Neural progenitor cell (in vitro differentiated cells): ENCODE measurements at regions not wholly inside any gene's neighbourhood (a gene's known extent, or its start where the extent isn't known, plus 50 kb on each side); places are given as distances from the start of the nearest gene placed in this dataset.

ENCODE experiments used
- DNase-seq: peaks from one replicate; pipeline ENCODE4 v3.0.0-alpha.2; 2016; ENCODE audit warnings: low spot score
- H2AFZ ChIP-seq: fragments of 200-600 bp; sonication (generic); replicated peaks from 2 replicates; pipeline ENCODE4 v1.6.1; 2016; ENCODE audit warnings: antibody characterized with exemption
- H3F3A ChIP-seq: fragments of 200-600 bp; sonication (generic); 2 replicates; pipeline ENCODE4 v1.6.1; 2016; ENCODE audit warnings: antibody characterized with exemption, low read depth
- H3K27ac ChIP-seq: fragments of 200-600 bp; sonication (generic); 2 replicates; pipeline ENCODE4 v1.5.1; 2016; ENCODE audit warnings: mild to moderate bottlenecking
- H3K27me3 ChIP-seq: fragments of 200-600 bp; sonication (generic); 2 replicates; pipeline ENCODE4 v1.6.1; 2016; ENCODE audit warnings: mild to moderate bottlenecking, moderate library complexity
- H3K36me3 ChIP-seq: fragments of 200-600 bp; sonication (generic); 2 replicates; pipeline ENCODE4 v1.5.1; 2016
- H3K4me1 ChIP-seq: fragments of 200-600 bp; sonication (generic); 2 replicates; pipeline ENCODE4 v1.6.1; 2016; ENCODE audit warnings: mixed run types
- H3K4me2 ChIP-seq: fragments of 200-600 bp; sonication (generic); 2 replicates; pipeline ENCODE4 v1.6.1; 2016
- H3K4me3 ChIP-seq: fragments of 200-600 bp; sonication (generic); 2 replicates; pipeline ENCODE4 v1.5.1; 2016
- H3K79me2 ChIP-seq: fragments of 200-600 bp; sonication (generic); 2 replicates; pipeline ENCODE4 v1.6.1; 2016; ENCODE audit warnings: low read depth
- H3K9ac ChIP-seq: fragments of 200-600 bp; sonication (generic); 2 replicates; pipeline ENCODE4 v1.6.1; 2016
- H3K9me3 ChIP-seq: fragments of 200-600 bp; sonication (generic); 2 replicates; pipeline ENCODE4 v1.5.1; 2016; ENCODE audit warnings: low read depth
- H4K20me1 ChIP-seq: fragments of 200-600 bp; sonication (generic); 2 replicates; pipeline ENCODE4 v1.6.1; 2016; ENCODE audit warnings: low read depth
- H3K27ac Mint-ChIP-seq: 3 replicates; pipeline ENCODE4 v1.8.0; 2021; ENCODE audit warnings: mixed read lengths
- H3K27me3 Mint-ChIP-seq: 2 replicates; pipeline ENCODE4 v1.8.0; 2022; ENCODE audit warnings: low read depth, mild to moderate bottlenecking, inconsistent platforms, moderate library complexity, mixed read lengths; ENCODE audit not compliant: insufficient read depth
- H3K36me3 Mint-ChIP-seq: 3 replicates; pipeline ENCODE4 v1.8.0; 2021; ENCODE audit warnings: mixed read lengths
- H3K4me1 Mint-ChIP-seq: 3 replicates; pipeline ENCODE4 v1.8.0; 2021; ENCODE audit warnings: mixed read lengths
- H3K4me3 Mint-ChIP-seq: 3 replicates; pipeline ENCODE4 v1.8.0; 2021; ENCODE audit warnings: mild to moderate bottlenecking, moderate library complexity, mixed read lengths
- H3K9me3 Mint-ChIP-seq: 3 replicates; pipeline ENCODE4 v1.8.0; 2020; ENCODE audit warnings: mixed read lengths
- EZH2 ChIP-seq: fragments of 200-600 bp; sonication (generic); IDR thresholded peaks from 2 replicates; pipeline ENCODE4 v1.6.1; 2017; ENCODE audit warnings: antibody characterized with exemption, mild to moderate bottlenecking, moderate library complexity
- EZH2phosphoT487 ChIP-seq: fragments of 200-600 bp; sonication (generic); IDR thresholded peaks from 2 replicates; pipeline ENCODE4 v1.6.1; 2017; ENCODE audit warnings: antibody characterized with exemption
- TF ChIP-seq, protein P1 (sequence below): fragments of 200-600 bp; sonication (generic); IDR thresholded peaks from 2 replicates; pipeline ENCODE4 v1.5.1; 2017; ENCODE audit warnings: antibody characterized with exemption, mild to moderate bottlenecking

DNA sequence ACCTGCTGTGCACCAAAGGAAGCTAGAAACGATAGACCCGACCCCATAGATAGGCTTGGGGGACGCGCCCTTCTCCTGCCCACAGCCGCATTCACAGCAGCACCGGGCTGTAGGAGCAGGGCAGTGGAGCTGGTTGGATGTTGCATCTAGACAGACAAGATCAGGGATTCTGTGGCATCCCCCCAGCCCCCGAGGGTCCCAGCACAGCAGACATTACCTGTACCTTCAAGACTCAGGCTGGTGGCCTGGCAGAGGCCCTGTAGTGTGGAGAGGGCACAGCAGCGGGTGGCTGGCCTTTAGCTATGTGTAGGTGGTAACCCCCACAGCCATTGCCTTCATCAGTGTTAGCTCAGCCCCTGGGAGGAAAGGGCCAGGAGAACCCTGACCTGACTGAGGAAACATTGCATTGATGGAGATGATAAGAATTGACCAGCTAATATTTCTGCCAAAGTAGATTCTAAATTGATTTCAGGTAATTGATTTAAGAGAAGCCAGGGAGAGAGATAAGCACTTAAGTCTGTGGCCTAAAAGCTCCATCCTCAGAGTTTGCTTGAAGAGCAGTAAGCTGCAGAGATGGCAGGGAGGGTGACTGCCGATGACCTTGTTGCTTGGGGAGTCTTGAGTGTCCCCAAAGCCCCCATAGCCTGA, 269.4 kb downstream of the TLE3 start:
- peaks cover 28% of the 10 kb centered on the region for H3K27me3 Mint-ChIP-seq
- no peaks in the 10 kb centered on the region for H4K20me1 ChIP-seq
- H2AFZ ChIP-seq, result no peak overlapping the region

DNA sequence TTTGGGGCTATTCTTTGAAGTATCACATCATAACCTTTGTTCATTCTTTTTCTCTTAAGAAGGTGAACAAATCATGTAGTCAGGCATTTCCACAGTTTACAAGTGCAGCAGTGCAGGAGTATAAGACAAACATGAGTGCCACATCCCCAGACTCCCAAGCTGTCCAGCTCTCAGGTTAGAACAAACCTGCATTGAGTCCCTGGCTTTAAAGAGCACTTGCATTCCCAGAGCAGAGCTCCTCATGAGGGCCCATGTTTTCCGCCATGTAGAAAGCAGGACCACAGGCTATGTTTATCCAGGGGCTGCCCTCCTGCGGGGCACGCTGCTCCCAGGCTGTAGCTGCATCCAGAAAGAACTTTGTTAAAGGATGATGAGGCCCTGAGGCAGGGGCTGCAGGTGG, 267.7 kb downstream of the TLE3 start:
- H3K79me2 ChIP-seq, result no peaks in the 10 kb centered on the region
- Mint-ChIP-seq H3K9me3 (peaks cover 3% of the 10 kb centered on the region), H3K4me1 (peaks cover 54% of the 10 kb centered on the region), H3K27me3 (peaks cover 28% of the 10 kb centered on the region), H3K27ac (no peak overlapping the region), H3K4me3 (no peak overlapping the region), H3K36me3 (no peaks in the 10 kb centered on the region)
- no peak overlapping the region for H3K27ac ChIP-seq
- H3K27me3 ChIP-seq, result no peaks in the 10 kb centered on the region
- H3K4me2 ChIP-seq, result no peak overlapping the region
- TF ChIP-seq, protein P1, sequence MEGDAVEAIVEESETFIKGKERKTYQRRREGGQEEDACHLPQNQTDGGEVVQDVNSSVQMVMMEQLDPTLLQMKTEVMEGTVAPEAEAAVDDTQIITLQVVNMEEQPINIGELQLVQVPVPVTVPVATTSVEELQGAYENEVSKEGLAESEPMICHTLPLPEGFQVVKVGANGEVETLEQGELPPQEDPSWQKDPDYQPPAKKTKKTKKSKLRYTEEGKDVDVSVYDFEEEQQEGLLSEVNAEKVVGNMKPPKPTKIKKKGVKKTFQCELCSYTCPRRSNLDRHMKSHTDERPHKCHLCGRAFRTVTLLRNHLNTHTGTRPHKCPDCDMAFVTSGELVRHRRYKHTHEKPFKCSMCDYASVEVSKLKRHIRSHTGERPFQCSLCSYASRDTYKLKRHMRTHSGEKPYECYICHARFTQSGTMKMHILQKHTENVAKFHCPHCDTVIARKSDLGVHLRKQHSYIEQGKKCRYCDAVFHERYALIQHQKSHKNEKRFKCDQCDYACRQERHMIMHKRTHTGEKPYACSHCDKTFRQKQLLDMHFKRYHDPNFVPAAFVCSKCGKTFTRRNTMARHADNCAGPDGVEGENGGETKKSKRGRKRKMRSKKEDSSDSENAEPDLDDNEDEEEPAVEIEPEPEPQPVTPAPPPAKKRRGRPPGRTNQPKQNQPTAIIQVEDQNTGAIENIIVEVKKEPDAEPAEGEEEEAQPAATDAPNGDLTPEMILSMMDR, result no peak
- TF ChIP-seq EZH2, result no peak
- no peak for TF ChIP-seq EZH2phosphoT487
- no peaks in the 10 kb centered on the region for H4K20me1 ChIP-seq
- H3K9me3 ChIP-seq, result no peaks in the 10 kb centered on the region
- H3K9ac ChIP-seq, result no peak overlapping the region
- DNase-seq, result no peak
- no peaks in the 10 kb centered on the region for H3K36me3 ChIP-seq
- H3K4me1 ChIP-seq, result peaks cover 31% of the 10 kb centered on the region
- no peak overlapping the region for H3K4me3 ChIP-seq
- H2AFZ ChIP-seq, result no peak overlapping the region
- H3F3A ChIP-seq, result peaks cover 15% of the 10 kb centered on the region

More for the DNA sequence above, 269.4 kb downstream of the TLE3 start:
- Mint-ChIP-seq H3K9me3 (peaks cover 6% of the 10 kb centered on the region), H3K36me3 (no peaks in the 10 kb centered on the region), H3K4me1 (peaks cover 56% of the 10 kb centered on the region), H3K27ac (no peak overlapping the region), H3K4me3 (no peak overlapping the region)
- TF ChIP-seq EZH2phosphoT487 (no peak), EZH2 (no peak)
- TF ChIP-seq, protein P1, result no peak
- no peak overlapping the region for H3K9ac ChIP-seq
- H3K79me2 ChIP-seq, result no peaks in the 10 kb centered on the region
- no peak for DNase-seq
- no peaks in the 10 kb centered on the region for H3K27me3 ChIP-seq
- H3K4me2 ChIP-seq, result no peak overlapping the region
- H3K27ac ChIP-seq, result no peak overlapping the region
- no peaks in the 10 kb centered on the region for H3K36me3 ChIP-seq
- no peaks in the 10 kb centered on the region for H3K9me3 ChIP-seq
- peaks cover 29% of the 10 kb centered on the region for H3K4me1 ChIP-seq
- no peak overlapping the region for H3K4me3 ChIP-seq
- peaks cover 15% of the 10 kb centered on the region for H3F3A ChIP-seq

DNA sequence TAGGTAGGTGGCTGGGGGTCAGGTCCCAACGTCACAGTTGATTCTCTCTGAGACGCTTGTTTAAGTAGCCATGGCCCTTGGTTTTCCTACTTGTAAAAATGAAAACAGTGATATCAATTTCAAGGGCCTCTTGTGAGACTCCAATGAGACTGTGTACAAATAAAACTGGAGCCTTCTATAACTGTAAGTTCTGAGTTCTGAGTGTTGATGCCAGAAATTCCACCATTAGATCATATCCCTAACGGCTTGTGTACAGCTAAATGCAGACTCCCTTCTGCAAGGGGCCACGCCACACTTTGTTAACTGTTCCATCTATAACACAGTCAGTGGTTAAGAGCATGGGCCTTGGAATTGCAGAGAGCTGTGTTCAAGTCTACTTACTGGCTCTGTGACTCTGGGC, 267.3 kb downstream of the TLE3 start:
- peaks cover 54% of the 10 kb centered on the region for H3K4me1 Mint-ChIP-seq

More for the DNA sequence above, 267.3 kb downstream of the TLE3 start:
- TF ChIP-seq, protein P1, result no peak
- TF ChIP-seq EZH2phosphoT487 (no peak), EZH2 (no peak)
- no peaks in the 10 kb centered on the region for H3K36me3 Mint-ChIP-seq
- Histone ChIP-seq H3K4me1 (peaks cover 32% of the 10 kb centered on the region), H3K9ac (no peak overlapping the region), H4K20me1 (no peaks in the 10 kb centered on the region), H3K4me2 (no peak overlapping the region), H2AFZ (no peak overlapping the region), H3K4me3 (no peak overlapping the region), H3K36me3 (no peaks in the 10 kb centered on the region), H3K27ac (no peak overlapping the region), H3K9me3 (no peaks in the 10 kb centered on the region), H3K27me3 (no peaks in the 10 kb centered on the region), H3F3A (peaks cover 15% of the 10 kb centered on the region), H3K79me2 (no peaks in the 10 kb centered on the region)
- H3K27me3 Mint-ChIP-seq, result peaks cover 30% of the 10 kb centered on the region
- H3K4me3 Mint-ChIP-seq, result no peak overlapping the region
- no peak for DNase-seq
- no peak overlapping the region for H3K27ac Mint-ChIP-seq
- peaks cover 3% of the 10 kb centered on the region for H3K9me3 Mint-ChIP-seq
